ENCODE measurements at regions not wholly inside any gene's neighbourhood (a gene's known extent, or its start where the extent isn't known, plus 50 kb on each side); places are given as distances from the start of the nearest gene placed in this dataset.

DNA sequence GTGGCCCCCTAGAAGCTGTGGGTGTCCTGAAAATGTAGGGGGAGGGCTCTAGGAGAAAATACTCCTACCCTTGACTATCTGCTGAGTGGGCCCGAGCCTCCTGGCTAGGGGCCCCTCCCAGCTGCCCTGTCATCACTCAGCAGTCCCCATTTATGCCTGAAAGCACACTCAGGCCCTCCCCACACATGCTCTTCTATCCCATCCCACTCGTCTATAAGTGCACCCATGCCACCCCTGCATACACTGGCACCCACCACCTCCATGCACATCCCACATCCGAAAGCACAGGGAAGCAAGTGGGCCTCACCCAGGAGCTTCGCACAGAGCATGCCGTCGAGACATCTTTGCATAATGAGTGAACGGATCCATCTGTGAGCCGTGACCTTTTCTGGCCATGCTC, 80.4 kb upstream of the POU3F1 start:
- DNase-seq: no peak

GRCh38 chr1:38125837-38126520, 79.4 kb upstream of the POU3F1 start:
- no peak for DNase-seq

GRCh38 chr1:38125016-38125415, 78.4 kb upstream of the POU3F1 start:
- DNase-seq: no peak

DNA sequence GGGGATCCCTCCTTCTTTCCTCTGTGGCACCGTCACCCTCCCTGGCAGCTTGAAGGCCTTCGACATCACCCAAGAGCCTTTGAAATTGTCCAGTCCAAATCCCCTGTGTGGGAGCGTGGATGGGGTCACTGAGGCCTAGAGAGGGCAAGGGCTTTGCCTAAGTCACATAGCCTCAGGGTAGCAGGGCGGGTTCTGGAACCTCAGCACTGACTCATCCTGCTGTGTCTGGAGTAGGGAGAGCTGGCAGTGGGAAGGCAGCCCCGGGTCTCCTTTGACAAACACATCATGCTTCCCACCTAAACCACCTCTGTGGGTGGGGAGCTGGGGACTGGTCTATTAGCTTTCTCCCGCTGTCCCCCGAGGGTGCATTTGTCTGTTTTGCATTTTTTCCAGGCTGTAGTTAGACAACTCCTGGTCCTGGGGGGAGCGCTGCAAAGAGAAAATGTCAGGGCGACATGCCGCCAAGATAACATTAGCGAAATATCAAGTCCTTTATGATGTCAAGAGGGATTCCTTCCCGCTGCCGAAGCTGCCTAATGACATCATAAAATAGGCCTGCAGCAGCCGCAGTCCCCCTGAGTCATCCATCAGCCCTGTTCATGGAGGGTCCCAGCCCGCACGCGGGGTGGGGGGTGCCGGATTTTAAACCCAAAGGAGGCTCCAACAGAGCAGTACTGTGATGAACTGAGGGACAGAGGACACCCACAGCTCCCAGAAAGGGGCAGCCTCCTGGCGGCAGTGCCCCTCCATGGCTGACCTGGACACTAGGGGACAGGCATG, 77.0 kb upstream of the POU3F1 start:
- no peak for DNase-seq

DNA sequence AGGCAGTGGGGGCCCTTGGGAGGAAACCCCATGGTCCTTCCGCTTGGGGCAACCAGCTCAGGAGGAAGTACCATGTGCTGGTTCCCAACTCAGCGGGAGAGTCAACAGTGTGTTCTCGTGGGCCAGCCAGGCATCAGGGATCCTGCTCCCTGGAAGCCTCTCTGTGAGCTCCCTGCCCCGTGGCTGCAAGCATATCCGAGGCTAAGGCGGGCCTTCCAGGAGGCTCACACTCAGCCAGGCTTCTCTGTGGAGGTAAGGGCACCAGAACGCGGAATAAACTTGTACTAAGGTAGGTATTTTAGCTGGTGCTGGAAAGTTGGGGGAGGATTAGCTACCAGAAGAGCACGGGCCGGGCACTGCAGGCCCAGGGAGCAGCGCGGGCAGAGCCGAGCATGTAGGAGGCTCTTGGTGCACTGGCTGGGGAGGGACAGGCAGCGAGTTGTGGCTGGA, 74.7 kb upstream of the POU3F1 start:
- no peak for DNase-seq

DNA sequence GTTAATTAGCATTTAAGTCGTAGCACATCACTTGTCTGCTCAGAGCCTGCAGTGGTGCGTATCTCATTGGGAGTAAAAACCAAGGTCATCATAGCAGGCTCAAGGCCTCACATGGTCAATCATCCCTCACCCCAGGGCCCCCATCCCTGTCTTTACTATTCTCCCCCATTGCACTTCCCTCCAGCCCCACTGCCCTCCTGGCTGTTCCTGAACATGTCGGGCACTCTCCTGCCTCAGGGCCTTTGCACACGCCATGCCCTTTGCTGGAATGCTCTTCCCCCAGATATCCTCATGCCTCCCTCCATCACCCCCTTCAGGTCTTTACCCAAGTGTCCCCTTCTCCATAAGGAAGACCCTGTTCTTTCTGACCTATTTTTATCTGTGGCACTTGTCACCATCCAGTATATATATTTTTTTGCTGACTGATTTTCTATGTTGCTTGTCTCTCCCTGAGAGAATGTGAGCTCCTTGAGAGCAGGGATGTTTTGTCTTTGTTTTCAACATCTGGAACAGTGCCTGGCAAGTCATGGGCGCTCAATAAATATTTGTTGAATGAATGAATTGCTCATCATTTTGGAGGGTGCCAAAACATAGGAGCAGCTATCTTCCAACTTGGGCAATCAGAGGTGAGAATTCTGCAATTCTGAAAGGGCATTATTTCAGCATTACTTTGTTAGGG, 74.1 kb upstream of the POU3F1 start:
- no peak for DNase-seq

DNA sequence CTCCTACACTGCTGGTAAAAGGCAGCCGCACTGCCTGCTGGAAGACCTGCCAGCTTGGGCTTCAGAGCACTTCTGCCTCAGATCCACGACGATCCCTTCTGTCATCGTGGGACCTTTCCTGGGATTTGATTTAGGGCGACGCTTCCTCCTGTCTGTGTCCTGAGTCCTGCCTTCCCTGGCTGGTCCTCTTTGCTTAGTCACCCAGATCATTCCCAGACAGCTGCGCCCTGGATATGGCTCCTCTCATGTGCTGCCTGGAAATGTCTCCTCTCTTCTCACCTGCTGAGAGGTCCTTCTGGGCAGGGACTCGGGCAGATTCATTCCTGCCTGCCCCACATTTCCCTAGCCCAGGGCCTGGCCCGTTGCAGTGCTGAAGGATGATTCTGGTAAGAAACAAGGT, 72.4 kb upstream of the POU3F1 start:
- DNase-seq: no peak

GRCh38 chr1:38117444-38117887, 70.9 kb upstream of the POU3F1 start:
- DNase-seq: no peak

DNA sequence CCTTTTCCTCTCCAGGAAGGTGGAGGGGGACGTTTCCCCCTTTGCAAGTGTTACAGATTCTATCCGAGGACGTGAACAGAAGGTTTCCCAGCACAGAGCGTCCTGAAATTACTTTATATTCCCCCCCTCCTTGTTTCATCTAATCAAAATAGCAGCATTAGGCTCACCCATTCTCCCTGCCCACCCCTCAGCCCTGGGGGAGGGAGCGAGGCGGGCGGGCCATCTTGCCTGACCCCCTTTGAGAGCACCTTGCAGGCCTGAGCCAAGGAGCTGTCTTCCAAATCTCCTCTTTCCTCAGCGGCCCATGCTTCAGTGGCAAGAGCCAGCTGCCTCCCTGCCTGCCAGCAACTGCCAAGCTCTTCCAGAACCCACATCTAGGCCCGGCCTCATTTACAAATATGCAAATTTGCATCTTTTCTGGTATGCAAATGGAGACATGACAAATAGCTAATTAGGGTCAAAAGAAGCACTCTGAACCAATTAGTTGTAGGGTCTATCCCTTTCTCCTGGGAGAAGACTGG, 69.1 kb upstream of the POU3F1 start:
- no peak for DNase-seq

DNA sequence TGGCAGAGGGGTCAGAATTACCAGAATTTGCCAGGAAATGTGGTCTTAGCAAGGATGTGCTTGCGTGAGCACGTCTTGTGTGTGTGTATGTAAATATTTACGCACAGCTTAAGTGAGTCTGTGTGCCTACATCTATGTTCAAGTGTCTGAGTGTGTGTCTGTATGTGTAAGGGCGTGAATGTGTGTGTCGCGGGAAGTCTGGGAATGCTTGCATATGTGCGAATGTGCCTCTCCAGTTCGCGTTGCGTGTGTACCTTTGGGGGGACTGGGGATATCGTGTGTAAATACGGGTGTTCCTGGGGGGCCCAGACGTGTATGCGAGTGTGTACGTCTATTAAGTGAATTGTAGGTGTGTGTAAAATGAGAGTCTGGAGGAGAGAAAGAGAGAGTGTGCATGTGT, 68.6 kb upstream of the POU3F1 start:
- no peak for DNase-seq

- no peak for DNase-seq
Measured at GRCh38 chr1:38114241-38115026, 67.8 kb upstream of the POU3F1 start.

DNA sequence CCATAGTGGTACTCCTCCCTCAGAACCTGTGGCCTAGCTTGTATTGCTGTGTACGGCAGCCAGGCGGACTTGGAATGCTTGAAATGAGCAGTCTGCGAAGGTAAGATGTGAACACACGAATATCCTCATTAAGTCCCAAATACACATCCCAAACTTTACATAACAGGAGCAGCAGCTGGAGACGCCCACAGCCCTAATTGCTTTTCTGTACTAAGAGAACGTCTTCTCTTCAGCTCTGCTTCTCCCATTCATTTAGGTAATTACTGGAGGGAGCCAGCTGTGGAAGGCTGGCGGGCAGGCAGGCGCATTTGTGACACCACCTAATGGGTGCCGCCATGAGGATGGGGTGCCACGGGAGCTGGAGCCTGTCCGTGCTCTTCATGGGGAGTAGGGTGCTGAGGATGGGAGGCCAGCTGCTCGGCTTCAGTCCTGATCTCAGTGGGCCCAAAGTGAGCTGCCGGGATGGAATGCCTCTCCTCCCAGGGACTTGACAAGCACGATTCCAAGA, 66.6 kb upstream of the POU3F1 start:
- DNase-seq: no peak

DNA sequence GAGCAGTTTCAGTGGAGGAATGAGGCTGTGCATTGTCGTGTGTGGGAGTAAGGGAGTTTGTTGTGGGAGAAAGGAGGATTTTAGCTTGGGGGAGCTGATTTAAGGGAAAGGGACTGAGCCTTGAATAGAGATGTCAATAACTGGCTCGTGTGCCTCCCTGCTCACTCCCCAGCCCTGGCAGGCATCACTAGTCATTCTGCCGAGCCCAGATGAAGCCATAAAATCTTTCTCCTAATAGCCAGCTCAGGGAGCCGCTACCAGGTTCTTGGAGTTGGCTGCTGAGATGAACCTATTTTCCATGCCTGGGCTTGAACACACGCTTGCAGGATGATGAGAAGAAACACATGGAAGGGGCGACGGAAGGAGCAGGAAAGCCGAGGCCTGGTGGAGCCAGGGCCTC, 65.0 kb upstream of the POU3F1 start:
- no peak for DNase-seq

DNA sequence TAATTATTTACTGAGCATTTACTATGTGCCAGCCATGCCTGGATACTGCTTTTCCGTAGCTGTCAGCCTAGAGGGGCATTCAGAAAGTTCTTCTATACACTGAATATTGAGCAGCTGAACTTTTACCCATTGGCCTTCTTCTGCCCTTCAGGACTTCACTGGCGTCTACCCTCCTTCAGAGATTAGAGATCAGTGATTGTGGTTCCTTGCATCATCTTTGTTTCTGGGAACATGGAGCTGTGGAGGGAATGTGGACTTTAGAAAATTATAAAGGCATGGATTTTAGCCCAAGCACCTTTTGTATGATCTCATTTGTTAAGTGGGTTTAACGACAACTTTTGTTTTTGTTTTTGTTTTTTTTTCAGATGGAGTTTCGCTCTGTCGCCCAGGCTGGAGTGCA, 58.7 kb upstream of the POU3F1 start:
- DNase-seq: no peak

DNA sequence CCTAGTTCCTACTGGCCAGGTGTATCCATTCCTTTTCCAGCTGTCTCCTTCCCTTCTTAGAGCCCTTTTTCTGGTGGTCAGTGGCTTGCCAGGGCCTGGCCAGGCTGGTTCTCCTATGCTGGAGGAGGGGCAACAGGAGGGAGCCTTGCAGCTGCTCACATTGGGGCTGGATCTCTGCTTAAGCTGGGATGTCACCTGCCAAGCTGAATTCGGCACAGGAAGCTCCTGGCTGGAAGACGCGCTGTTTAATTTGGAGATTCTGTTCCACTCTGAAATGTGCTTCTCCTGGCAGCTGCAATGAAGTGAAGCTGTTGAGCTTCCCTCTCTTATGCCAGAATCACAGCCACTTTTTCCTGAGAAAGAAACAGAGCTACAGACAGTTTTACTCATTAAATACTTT, 56.0 kb upstream of the POU3F1 start:
- no peak for DNase-seq

DNA sequence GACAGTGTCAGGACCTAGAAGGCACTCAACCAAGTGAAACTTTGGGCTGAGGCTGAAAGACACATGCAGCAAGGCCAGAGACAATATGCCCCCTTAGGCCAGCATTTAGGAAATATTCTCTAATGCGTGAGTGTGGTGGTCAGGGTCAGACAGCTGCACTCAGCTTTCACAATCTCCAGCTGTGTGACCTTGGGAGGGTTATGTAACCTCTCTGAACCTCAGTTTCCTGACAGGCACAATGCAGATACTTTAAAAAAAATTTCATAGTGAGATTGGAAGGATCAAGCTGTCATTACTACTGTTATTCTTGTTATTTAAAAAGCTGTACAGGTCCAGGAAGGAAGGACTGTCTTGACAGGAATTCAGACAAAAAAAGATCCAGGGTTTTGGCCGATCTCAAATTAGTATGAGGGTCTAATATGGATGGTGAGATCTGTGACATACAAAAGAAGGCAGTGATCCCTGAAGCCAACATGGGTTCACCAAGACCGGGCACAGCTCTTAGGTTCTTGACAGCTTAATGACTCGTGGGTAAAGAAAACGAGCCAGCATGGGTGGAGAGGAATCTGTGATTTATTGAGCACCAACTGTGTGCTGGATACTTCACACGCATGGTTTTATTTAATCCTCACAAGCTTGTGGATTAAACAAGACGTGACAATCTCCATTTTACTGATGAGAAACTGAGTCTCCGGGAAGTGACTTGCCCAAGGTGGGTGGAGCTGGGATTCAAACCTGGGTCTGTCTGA, 54.6 kb upstream of the POU3F1 start:
- DNase-seq: no peak

- no peak for DNase-seq
Measured at GRCh38 chr1:38098101-38098847, 51.7 kb upstream of the POU3F1 start.

- DNase-seq: peak; percentile 17
Measured at GRCh38 chr1:38097284-38097898, 50.8 kb upstream of the POU3F1 start.

All from NCI-H82 (cell line).